ENCODE measurements at regions not wholly inside any gene's neighbourhood (a gene's known extent, or its start where the extent isn't known, plus 50 kb on each side); places are given as distances from the start of the nearest gene placed in this dataset.
"Not testable (repeated sequence)": the region's sequence is repeated elsewhere in the genome, so short reads cannot be mapped to it uniquely, and the experiment has no call there.

- Histone ChIP-seq H3K9ac (ENCODE audit: insufficient read length, low read depth) (no peak overlapping the region), H3K27me3 (ENCODE audit: insufficient read depth, insufficient read length) (no peaks in the 10 kb centered on the region), H3K4me1 (ENCODE audit: insufficient read depth, insufficient read length) (peaks cover 4% of the 10 kb centered on the region), H3K9me3 (ENCODE audit: insufficient read depth, low read length) (no peaks in the 10 kb centered on the region), H3K4me3 (ENCODE audit: insufficient read length, low read depth) (no peak overlapping the region), H3K36me3 (ENCODE audit: insufficient read depth, insufficient read length, low read length) (no peaks in the 10 kb centered on the region)
- TF ChIP-seq YY1 (IDR thresholded peaks at IDR 0.05; ENCODE audit: insufficient read depth, insufficient read length): no peak
- TF ChIP-seq ZNF274 (IDR thresholded peaks at IDR 0.05; ENCODE audit: low read depth, low read length): no peak
- TF ChIP-seq SUZ12 (IDR thresholded peaks at IDR 0.05; ENCODE audit: extremely low read depth, insufficient read depth, insufficient read length): no peak
- no peak for DNase-seq (ENCODE audit: low read depth, low spot score)
Measured at GRCh38 chr20:48453477-48454093, 374.2 kb downstream of the PREX1 start.

GRCh38 chr20:48451401-48451800, 376.4 kb downstream of the PREX1 start:
- Histone ChIP-seq H3K27me3 (ENCODE audit: insufficient read depth, insufficient read length) (no peaks in the 10 kb centered on the region), H3K9me3 (ENCODE audit: insufficient read depth, low read length) (no peaks in the 10 kb centered on the region), H3K4me1 (ENCODE audit: insufficient read depth, insufficient read length) (peaks cover 4% of the 10 kb centered on the region), H3K4me3 (ENCODE audit: insufficient read length, low read depth) (no peak overlapping the region), H3K9ac (ENCODE audit: insufficient read length, low read depth) (no peak overlapping the region), H3K36me3 (ENCODE audit: insufficient read depth, insufficient read length, low read length) (no peaks in the 10 kb centered on the region)
- DNase-seq (ENCODE audit: low read depth, low spot score): no peak
- TF ChIP-seq YY1 (IDR thresholded peaks at IDR 0.05; ENCODE audit: insufficient read depth, insufficient read length): no peak
- TF ChIP-seq SUZ12 (IDR thresholded peaks at IDR 0.05; ENCODE audit: extremely low read depth, insufficient read depth, insufficient read length): no peak
- TF ChIP-seq ZNF274 (IDR thresholded peaks at IDR 0.05; ENCODE audit: low read depth, low read length): no peak

GRCh38 chr20:48448666-48449600, 378.9 kb downstream of the PREX1 start:
- H3K9ac ChIP-seq (ENCODE audit: insufficient read length, low read depth): no peak overlapping the region
- H3K27me3 ChIP-seq (ENCODE audit: insufficient read depth, insufficient read length): no peaks in the 10 kb centered on the region
- H3K36me3 ChIP-seq (ENCODE audit: insufficient read depth, insufficient read length, low read length): no peaks in the 10 kb centered on the region
- no peak for TF ChIP-seq YY1 (IDR thresholded peaks at IDR 0.05; ENCODE audit: insufficient read depth, insufficient read length)
- TF ChIP-seq ZNF274 (IDR thresholded peaks at IDR 0.05; ENCODE audit: low read depth, low read length): no peak
- no peak for TF ChIP-seq SUZ12 (IDR thresholded peaks at IDR 0.05; ENCODE audit: extremely low read depth, insufficient read depth, insufficient read length)
- H3K4me1 ChIP-seq (ENCODE audit: insufficient read depth, insufficient read length): no peaks in the 10 kb centered on the region
- H3K9me3 ChIP-seq (ENCODE audit: insufficient read depth, low read length): peaks cover 8% of the 10 kb centered on the region
- no peak for DNase-seq (ENCODE audit: low read depth, low spot score)
- H3K4me3 ChIP-seq (ENCODE audit: insufficient read length, low read depth): no peak overlapping the region

- no peaks in the 10 kb centered on the region for H3K36me3 ChIP-seq (ENCODE audit: insufficient read depth, insufficient read length, low read length)
- H3K9me3 ChIP-seq (ENCODE audit: insufficient read depth, low read length): peaks cover 18% of the 10 kb centered on the region
- TF ChIP-seq SUZ12 (IDR thresholded peaks at IDR 0.05; ENCODE audit: extremely low read depth, insufficient read depth, insufficient read length): no peak
- TF ChIP-seq YY1 (IDR thresholded peaks at IDR 0.05; ENCODE audit: insufficient read depth, insufficient read length): no peak
- TF ChIP-seq ZNF274 (IDR thresholded peaks at IDR 0.05; ENCODE audit: low read depth, low read length): no peak
- H3K27me3 ChIP-seq (ENCODE audit: insufficient read depth, insufficient read length): no peaks in the 10 kb centered on the region
- H3K4me1 ChIP-seq (ENCODE audit: insufficient read depth, insufficient read length): no peaks in the 10 kb centered on the region
- H3K4me3 ChIP-seq (ENCODE audit: insufficient read length, low read depth): no peak overlapping the region
- no peak overlapping the region for H3K9ac ChIP-seq (ENCODE audit: insufficient read length, low read depth)
- DNase-seq (ENCODE audit: low read depth, low spot score): no peak
Measured at GRCh38 chr20:48447456-48447855, 380.3 kb downstream of the PREX1 start.

GRCh38 chr20:48445827-48446226, 382.0 kb downstream of the PREX1 start:
- no peaks in the 10 kb centered on the region for H3K27me3 ChIP-seq (ENCODE audit: insufficient read depth, insufficient read length)
- no peaks in the 10 kb centered on the region for H3K36me3 ChIP-seq (ENCODE audit: insufficient read depth, insufficient read length, low read length)
- H3K9me3 ChIP-seq (ENCODE audit: insufficient read depth, low read length): peaks cover 18% of the 10 kb centered on the region
- no peak overlapping the region for H3K4me3 ChIP-seq (ENCODE audit: insufficient read length, low read depth)
- DNase-seq (ENCODE audit: low read depth, low spot score): no peak
- H3K9ac ChIP-seq (ENCODE audit: insufficient read length, low read depth): no peak overlapping the region
- TF ChIP-seq SUZ12 (IDR thresholded peaks at IDR 0.05; ENCODE audit: extremely low read depth, insufficient read depth, insufficient read length): no peak
- no peak for TF ChIP-seq ZNF274 (IDR thresholded peaks at IDR 0.05; ENCODE audit: low read depth, low read length)
- TF ChIP-seq YY1 (IDR thresholded peaks at IDR 0.05; ENCODE audit: insufficient read depth, insufficient read length): no peak
- no peaks in the 10 kb centered on the region for H3K4me1 ChIP-seq (ENCODE audit: insufficient read depth, insufficient read length)

GRCh38 chr20:48444249-48444648, 383.6 kb downstream of the PREX1 start:
- Histone ChIP-seq H3K4me1 (ENCODE audit: insufficient read depth, insufficient read length) (no peaks in the 10 kb centered on the region), H3K36me3 (ENCODE audit: insufficient read depth, insufficient read length, low read length) (no peaks in the 10 kb centered on the region), H3K4me3 (ENCODE audit: insufficient read length, low read depth) (no peak overlapping the region), H3K9me3 (ENCODE audit: insufficient read depth, low read length) (peaks cover 18% of the 10 kb centered on the region), H3K27me3 (ENCODE audit: insufficient read depth, insufficient read length) (no peaks in the 10 kb centered on the region), H3K9ac (ENCODE audit: insufficient read length, low read depth) (no peak overlapping the region)
- no peak for DNase-seq (ENCODE audit: low read depth, low spot score)
- TF ChIP-seq ZNF274 (IDR thresholded peaks at IDR 0.05; ENCODE audit: low read depth, low read length) (no peak), YY1 (IDR thresholded peaks at IDR 0.05; ENCODE audit: insufficient read depth, insufficient read length) (no peak), SUZ12 (IDR thresholded peaks at IDR 0.05; ENCODE audit: extremely low read depth, insufficient read depth, insufficient read length) (no peak)

- no peak for DNase-seq (ENCODE audit: low read depth, low spot score)
- no peak overlapping the region for H3K4me3 ChIP-seq (ENCODE audit: insufficient read length, low read depth)
Measured at GRCh38 chr20:48440916-48441315, 386.9 kb downstream of the PREX1 start.

GRCh38 chr20:48440261-48440660, 387.5 kb downstream of the PREX1 start:
- not testable (repeated sequence) for H3K9ac ChIP-seq (ENCODE audit: insufficient read length, low read depth); DNase-seq (ENCODE audit: low read depth, low spot score); H3K27me3 ChIP-seq (ENCODE audit: insufficient read depth, insufficient read length); H3K4me1 ChIP-seq (ENCODE audit: insufficient read depth, insufficient read length); H3K4me3 ChIP-seq (ENCODE audit: insufficient read length, low read depth); H3K36me3 ChIP-seq (ENCODE audit: insufficient read depth, insufficient read length, low read length)
- H3K9me3 ChIP-seq (ENCODE audit: insufficient read depth, low read length): peaks cover 24% of the 10 kb centered on the region

More at GRCh38 chr20:48440916-48441315, 386.9 kb downstream of the PREX1 start:
- Histone ChIP-seq H3K4me1 (ENCODE audit: insufficient read depth, insufficient read length) (no peaks in the 10 kb centered on the region), H3K27me3 (ENCODE audit: insufficient read depth, insufficient read length) (no peaks in the 10 kb centered on the region), H3K36me3 (ENCODE audit: insufficient read depth, insufficient read length, low read length) (no peaks in the 10 kb centered on the region), H3K9ac (ENCODE audit: insufficient read length, low read depth) (no peak overlapping the region), H3K9me3 (ENCODE audit: insufficient read depth, low read length) (peaks cover 24% of the 10 kb centered on the region)
- no peak for TF ChIP-seq ZNF274 (IDR thresholded peaks at IDR 0.05; ENCODE audit: low read depth, low read length)
- no peak for TF ChIP-seq YY1 (IDR thresholded peaks at IDR 0.05; ENCODE audit: insufficient read depth, insufficient read length)
- TF ChIP-seq SUZ12 (IDR thresholded peaks at IDR 0.05; ENCODE audit: extremely low read depth, insufficient read depth, insufficient read length): no peak
